Choroid plexus epithelial cell (primary cell): ENCODE measurements at regions not wholly inside any gene's neighbourhood (a gene's known extent, or its start where the extent isn't known, plus 50 kb on each side); places are given as distances from the start of the nearest gene placed in this dataset.

Experiments
- DNase-seq: peaks from one replicate; pipeline ENCODE4 v3.0.0-alpha.2; 2010; ENCODE audit warnings: low read depth
- H3K4me3 ChIP-seq: 2 replicates; pipeline ENCODE4 v1.5.1; 2011; ENCODE audit warnings: low read depth, mild to moderate bottlenecking, control low read depth, low read length, moderate library complexity
- CTCF ChIP-seq: conservative IDR thresholded peaks from 2 replicates; pipeline ENCODE4 v1.5.1; 2011; ENCODE audit warnings: low read depth, mild to moderate bottlenecking, control low read depth, inconsistent platforms, low read length, moderate library complexity

GRCh38 chr11:130640526-130640925 is 192.1 kb downstream of the ADAMTS15 start:
- TF ChIP-seq CTCF, result no peak
- H3K4me3 ChIP-seq, result no peak overlapping the region
- no peak for DNase-seq

- TF ChIP-seq CTCF, result no peak
- H3K4me3 ChIP-seq, result no peak overlapping the region
- no peak for DNase-seq
These were observed 193.4 kb downstream of the ADAMTS15 start for GRCh38 chr11:130641876-130642275.

- DNase-seq, result no peak
- no peak for TF ChIP-seq CTCF
These were observed 194.5 kb downstream of the ADAMTS15 start for GRCh38 chr11:130642994-130643393.

DNA sequence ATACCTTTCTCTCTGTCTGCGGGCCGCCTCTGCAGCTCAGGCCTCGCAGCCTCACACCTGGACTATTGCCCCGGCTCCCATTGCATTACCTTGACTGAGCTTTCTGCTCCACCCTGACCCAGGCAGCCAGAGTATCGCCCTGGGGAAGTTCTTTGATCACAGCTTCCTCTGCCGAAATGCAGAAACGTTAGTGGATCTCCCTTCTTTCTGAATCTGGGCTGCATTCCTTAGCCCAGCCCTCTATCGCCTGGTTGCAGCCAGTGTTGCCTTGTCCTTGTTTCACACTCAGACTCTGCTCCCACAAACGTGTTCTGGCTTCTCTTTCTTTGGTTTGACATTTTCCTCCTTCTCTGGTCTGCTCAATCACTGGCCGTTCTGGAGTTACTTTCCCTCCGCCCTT is 195.7 kb downstream of the ADAMTS15 start:
- no peak for TF ChIP-seq CTCF
- no peak overlapping the region for H3K4me3 ChIP-seq
- DNase-seq, result no peak

More at GRCh38 chr11:130642994-130643393, 194.5 kb downstream of the ADAMTS15 start:
- H3K4me3 ChIP-seq, result no peak overlapping the region

GRCh38 chr11:130645164-130645842 is 196.9 kb downstream of the ADAMTS15 start:
- no peak for DNase-seq
- no peak overlapping the region for H3K4me3 ChIP-seq
- TF ChIP-seq CTCF, result no peak

GRCh38 chr11:130645843-130646197 is 197.4 kb downstream of the ADAMTS15 start:
- TF ChIP-seq CTCF, result no peak
- no peak overlapping the region for H3K4me3 ChIP-seq
- DNase-seq, result no peak

- no peak overlapping the region for H3K4me3 ChIP-seq
- DNase-seq, result no peak
- TF ChIP-seq CTCF, result no peak
These were observed 198.4 kb downstream of the ADAMTS15 start for GRCh38 chr11:130646881-130647280.
